Adrenal gland (tissue), 9 donors: ENCODE measurements at regions not wholly inside any gene's neighbourhood (a gene's known extent, or its start where the extent isn't known, plus 50 kb on each side); places are given as distances from the start of the nearest gene placed in this dataset.

Source experiments
- DNase-seq, 7 donors: peaks; one replicate each; pipeline ENCODE4 v3.0.0-alpha.2; 2019 to 2020
- H3K27ac ChIP-seq, 5 donors: fragments of 200-600 bp; sonication (generic) in 4 of 5; 1 replicate in 3 of 5; 2 replicates in 2 of 5; pipeline versions ENCODE4 v1.5.1 to v1.8.0; 2016 to 2020; ENCODE audit warnings: mild to moderate bottlenecking in 1 of 5
- H3K27me3 ChIP-seq: fragments of 200-600 bp; 2 replicates; pipeline ENCODE4 v1.8.0; 2021
- H3K36me3 ChIP-seq, 2 donors: fragments of 200-600 bp; replicated peaks in 1 of 2; 1 replicate in 1 of 2; 2 replicates in 1 of 2; pipeline versions ENCODE4 v1.5.1 to v1.8.0; 2018 to 2022
- H3K4me1 ChIP-seq, 2 donors: fragments of 200-600 bp; replicated peaks in 1 of 2; 1 replicate in 1 of 2; 2 replicates in 1 of 2; pipeline versions ENCODE4 v1.5.1 to v1.8.0; 2018 to 2021
- H3K4me3 ChIP-seq, 4 donors: fragments of 200-600 bp; sonication (generic) in 3 of 4; one replicate each; pipeline ENCODE4 v1.5.1; 2016 to 2018
- H3K9me3 ChIP-seq, 3 donors: fragments of 200-600 bp; sonication (generic) in 1 of 3; replicated peaks in 1 of 3; 1 replicate in 2 of 3; 2 replicates in 1 of 3; pipeline versions ENCODE4 v1.5.1 to v1.8.0; 2016 to 2021
- POLR2A ChIP-seq, 2 donors: fragments of 450-650 bp; IDR thresholded peaks; one replicate each; pipeline ENCODE4 v1.6.1; 2017; ENCODE audit warnings: antibody characterized with exemption in 2 of 2, mild to moderate bottlenecking in 2 of 2, moderate library complexity in 1 of 2
- WGBS, 4 donors: extraction: QIAGEN DNeasy Blood & Tissue Kit in 2 of 4; methylation state at CpG; one replicate each; pipeline versions ENCODE4 v1.1.5 to v1.1.7; 2013 to 2017; 5-methylcytosine and 5-hydroxymethylcytosine counted together
- intact Hi-C, 2 donors: fragments of 100-400 bp; cut with DNase I; formaldehyde crosslinking; loops; one replicate each; pipeline versions ENCODE4 v1.14.1 to v1.15.0; 2022 to 2023
- TF ChIP-seq, protein P1 (sequence below), 6 experiments: fragments of 450-650 bp in 4 of 6; fragments of 200-600 bp in 2 of 6; sonication (generic) in 1 of 6; IDR thresholded peaks; 1 replicate in 5 of 6; 2 replicates in 1 of 6; pipeline versions ENCODE4 v1.5.1 to v1.8.0; 2016 to 2021; ENCODE audit warnings: antibody characterized with exemption in 6 of 6, mild to moderate bottlenecking in 2 of 6, moderate library complexity in 1 of 6
- donor health status: healthy with polysubstance abuse.
- donor health status: Bipolar disorder and iron deficiency.
- donor health status: DM: yes; HTN: yes; CAD: no.
- donor health status: DM: no; HTN: no; CAD: no.
- donor health status: DM: no; HTN: no; CAD: no.

DNA sequence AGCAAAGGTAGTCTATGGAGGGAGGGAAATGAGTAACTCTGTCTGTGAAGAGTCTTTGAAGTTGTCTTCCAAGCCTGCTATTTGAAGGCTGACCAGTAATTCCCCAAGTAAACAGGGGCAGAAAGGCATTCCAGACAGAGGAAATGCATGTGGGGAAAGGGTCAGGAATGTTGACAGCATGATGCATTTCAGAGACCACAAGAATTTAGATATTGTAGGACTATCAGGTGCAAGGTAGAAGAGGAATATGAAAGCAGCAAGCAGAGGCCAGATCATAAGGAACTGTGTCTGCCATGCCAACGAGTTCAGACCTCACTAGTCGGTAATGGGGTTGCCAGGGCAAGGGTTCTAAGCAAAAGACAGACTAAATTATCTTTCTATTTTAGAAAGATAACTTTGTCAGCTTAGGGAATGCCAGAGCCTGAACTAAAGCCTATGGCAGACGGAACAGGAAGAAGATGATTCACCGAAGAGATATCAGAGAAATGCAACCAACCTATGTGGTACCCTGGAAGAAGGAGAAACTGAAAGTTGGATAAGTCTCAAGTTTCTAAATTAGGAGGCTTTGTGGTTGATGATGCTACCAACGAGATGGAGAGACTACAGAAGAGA, 327.0 kb upstream of the RORA start:
- DNase-seq = no peak
- H3K9me3 ChIP-seq = no peaks in the 10 kb centered on the region
- intact Hi-C loops = no loop called here
- no peaks in the 10 kb centered on the region for H3K27me3 ChIP-seq
- WGBS, 4 donors = 50 to 69% (median 56%) methylated on average over 5 of the region's 5 CpGs
- H3K4me1 ChIP-seq = no peaks in the 10 kb centered on the region
- no peaks in the 10 kb centered on the region for H3K36me3 ChIP-seq
- TF ChIP-seq POLR2A (IDR thresholded peaks at IDR 0.05) = no peak
- TF ChIP-seq, protein P1, sequence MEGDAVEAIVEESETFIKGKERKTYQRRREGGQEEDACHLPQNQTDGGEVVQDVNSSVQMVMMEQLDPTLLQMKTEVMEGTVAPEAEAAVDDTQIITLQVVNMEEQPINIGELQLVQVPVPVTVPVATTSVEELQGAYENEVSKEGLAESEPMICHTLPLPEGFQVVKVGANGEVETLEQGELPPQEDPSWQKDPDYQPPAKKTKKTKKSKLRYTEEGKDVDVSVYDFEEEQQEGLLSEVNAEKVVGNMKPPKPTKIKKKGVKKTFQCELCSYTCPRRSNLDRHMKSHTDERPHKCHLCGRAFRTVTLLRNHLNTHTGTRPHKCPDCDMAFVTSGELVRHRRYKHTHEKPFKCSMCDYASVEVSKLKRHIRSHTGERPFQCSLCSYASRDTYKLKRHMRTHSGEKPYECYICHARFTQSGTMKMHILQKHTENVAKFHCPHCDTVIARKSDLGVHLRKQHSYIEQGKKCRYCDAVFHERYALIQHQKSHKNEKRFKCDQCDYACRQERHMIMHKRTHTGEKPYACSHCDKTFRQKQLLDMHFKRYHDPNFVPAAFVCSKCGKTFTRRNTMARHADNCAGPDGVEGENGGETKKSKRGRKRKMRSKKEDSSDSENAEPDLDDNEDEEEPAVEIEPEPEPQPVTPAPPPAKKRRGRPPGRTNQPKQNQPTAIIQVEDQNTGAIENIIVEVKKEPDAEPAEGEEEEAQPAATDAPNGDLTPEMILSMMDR (IDR thresholded peaks at IDR 0.05) = no peak
- H3K4me3 ChIP-seq = no peak overlapping the region
- H3K27ac ChIP-seq = no peak overlapping the region

DNA sequence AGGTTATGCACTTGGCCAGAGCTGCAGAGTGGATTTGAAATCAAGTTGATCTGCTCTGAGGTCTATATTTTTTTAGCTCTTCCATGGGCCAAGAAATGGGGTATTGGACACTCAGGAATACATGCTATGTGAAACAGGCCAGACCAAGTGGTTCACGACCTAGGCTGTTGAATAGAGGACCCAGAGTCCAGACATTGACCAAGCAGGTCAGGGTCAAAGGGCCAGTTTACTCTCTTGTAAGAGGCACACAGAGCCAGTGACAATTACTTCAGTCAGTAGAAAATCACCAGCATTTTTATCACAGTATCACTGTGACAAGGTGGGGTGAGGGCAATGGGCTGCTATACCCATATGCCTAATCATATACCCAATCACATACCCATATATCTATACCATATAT, 320.6 kb upstream of the RORA start:
- no peak for DNase-seq
- H3K4me1 ChIP-seq = no peaks in the 10 kb centered on the region
- H3K27me3 ChIP-seq = no peaks in the 10 kb centered on the region
- H3K9me3 ChIP-seq = no peaks in the 10 kb centered on the region
- no peaks in the 10 kb centered on the region for H3K36me3 ChIP-seq
- H3K4me3 ChIP-seq = no peak overlapping the region
- H3K27ac ChIP-seq = no peak overlapping the region
- 48 to 67% (median 53%) methylated on average over 1 of the region's 1 CpG for WGBS, 4 donors
- intact Hi-C loops = no loop called here
- TF ChIP-seq POLR2A (IDR thresholded peaks at IDR 0.05) = no peak
- TF ChIP-seq, protein P1 (IDR thresholded peaks at IDR 0.05) = no peak

DNA sequence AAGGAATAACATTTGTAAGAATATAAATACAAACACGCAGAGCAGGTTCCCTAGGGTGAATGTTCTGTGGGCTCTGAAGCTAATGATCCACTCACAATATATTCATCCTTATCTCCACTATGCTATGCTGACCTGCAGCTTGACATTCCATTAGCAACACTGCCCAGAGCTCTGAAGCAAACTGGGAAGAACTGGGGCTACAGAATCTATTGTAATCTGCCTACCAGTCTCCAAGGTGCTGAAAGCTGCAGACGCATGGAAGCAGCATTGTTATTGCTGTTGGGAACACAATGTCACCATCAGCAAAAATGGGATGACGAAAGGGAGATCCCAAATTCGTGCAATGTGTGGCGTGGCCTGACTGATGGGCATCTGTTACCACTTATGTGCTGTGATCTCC, 316.7 kb upstream of the RORA start:
- no peaks in the 10 kb centered on the region for H3K36me3 ChIP-seq
- no peaks in the 10 kb centered on the region for H3K9me3 ChIP-seq
- H3K4me3 ChIP-seq = no peak overlapping the region
- no peaks in the 10 kb centered on the region for H3K4me1 ChIP-seq
- intact Hi-C loops = no loop called here
- no peaks in the 10 kb centered on the region for H3K27me3 ChIP-seq
- 65 to 83% (median 71%) methylated on average over 5 of the region's 5 CpGs for WGBS, 4 donors
- no peak overlapping the region for H3K27ac ChIP-seq
- no peak for DNase-seq
- no peak for TF ChIP-seq POLR2A (IDR thresholded peaks at IDR 0.05)
- TF ChIP-seq, protein P1 (IDR thresholded peaks at IDR 0.05) = no peak

DNA sequence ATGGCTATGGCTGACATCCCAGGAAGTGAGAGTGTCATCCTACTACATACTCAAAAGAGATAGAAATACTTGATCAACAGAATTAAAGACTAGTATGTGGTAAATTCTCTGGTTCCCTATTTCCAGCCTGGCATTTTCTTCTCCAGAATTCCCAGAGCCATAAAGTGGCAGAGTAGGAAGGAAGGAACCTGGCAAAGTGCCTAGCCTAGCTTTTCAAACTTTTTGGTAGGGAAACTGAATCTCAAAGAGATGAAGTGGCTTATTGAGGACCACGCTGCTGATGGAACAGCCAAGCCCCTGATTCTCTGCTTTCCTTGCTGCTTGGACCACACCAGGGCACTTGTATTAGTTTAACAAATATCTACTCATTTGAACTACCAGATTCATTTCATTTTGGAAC, 312.4 kb upstream of the RORA start:
- no peak for DNase-seq
- intact Hi-C loops = no loop called here
- Histone ChIP-seq H3K4me1 (no peaks in the 10 kb centered on the region), H3K4me3 (no peak overlapping the region), H3K9me3 (no peaks in the 10 kb centered on the region), H3K27ac (no peak overlapping the region), H3K36me3 (no peaks in the 10 kb centered on the region), H3K27me3 (peaks cover 4% of the 10 kb centered on the region)
- WGBS, 4 donors = 80 to 95% (median 90%) methylated on average over 1 of the region's 1 CpG
- no peak for TF ChIP-seq POLR2A (IDR thresholded peaks at IDR 0.05)
- TF ChIP-seq, protein P1 (IDR thresholded peaks at IDR 0.05) = no peak
